ENCODE measurements at regions not wholly inside any gene's neighbourhood (a gene's known extent, or its start where the extent isn't known, plus 50 kb on each side); places are given as distances from the start of the nearest gene placed in this dataset.

DNA sequence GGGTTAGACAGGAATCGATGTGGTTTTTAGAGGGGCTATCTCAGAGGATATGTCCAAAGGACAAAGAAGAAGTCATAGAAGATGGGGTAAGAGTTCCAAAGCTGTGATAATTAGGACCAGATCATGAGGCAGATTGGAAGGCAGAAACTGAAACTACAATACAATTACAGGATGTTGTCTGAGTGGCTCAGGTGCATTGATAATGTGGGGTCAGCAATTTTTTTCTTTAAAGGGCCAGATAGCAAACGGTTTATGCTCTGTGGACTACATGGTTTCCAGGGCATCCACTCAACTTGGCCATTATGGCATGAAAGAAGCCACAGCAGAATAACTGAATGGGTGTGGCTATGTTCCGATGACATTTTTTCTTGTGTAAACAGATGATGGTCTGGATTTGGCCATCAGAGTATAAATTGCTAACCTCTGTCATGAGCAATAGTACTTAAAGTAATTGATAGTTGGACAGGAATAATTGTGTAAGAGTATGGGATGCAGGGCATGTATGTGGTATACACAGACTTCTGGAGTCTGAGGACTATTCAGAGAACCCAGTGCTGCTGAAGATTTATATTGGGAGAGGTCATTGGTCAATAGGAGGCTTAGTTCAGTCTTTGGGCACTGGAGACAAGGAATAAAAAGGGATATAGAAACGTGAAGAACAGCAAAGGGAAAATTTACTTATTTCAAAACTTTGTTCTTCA, 198.4 kb upstream of the ADGRL4 start:
- no peak overlapping the region for H3K27ac ChIP-seq (ENCODE audit: low read depth in 2 of 2, low read length in 2 of 2)
- H3K4me3 ChIP-seq (ENCODE audit: low read length in 2 of 2), result no peak overlapping the region
- H3K36me3 ChIP-seq (ENCODE audit: control insufficient read depth in 2 of 2, insufficient read depth in 2 of 2, low read length in 2 of 2), result no peaks in the 10 kb centered on the region
- H3K27me3 ChIP-seq (ENCODE audit: control insufficient read depth in 2 of 2, insufficient read depth in 2 of 2, low read length in 2 of 2), result no peaks in the 10 kb centered on the region
- no peak overlapping the region for H3K9ac ChIP-seq (ENCODE audit: low read depth in 1 of 2, low read length in 2 of 2)
- no peaks in the 10 kb centered on the region for H3K4me1 ChIP-seq (ENCODE audit: control insufficient read depth in 2 of 2, insufficient read depth in 2 of 2, low read length in 2 of 2)
- no peaks in the 10 kb centered on the region for H3K9me3 ChIP-seq (ENCODE audit: control insufficient read depth in 2 of 2, low read length in 2 of 2)

DNA sequence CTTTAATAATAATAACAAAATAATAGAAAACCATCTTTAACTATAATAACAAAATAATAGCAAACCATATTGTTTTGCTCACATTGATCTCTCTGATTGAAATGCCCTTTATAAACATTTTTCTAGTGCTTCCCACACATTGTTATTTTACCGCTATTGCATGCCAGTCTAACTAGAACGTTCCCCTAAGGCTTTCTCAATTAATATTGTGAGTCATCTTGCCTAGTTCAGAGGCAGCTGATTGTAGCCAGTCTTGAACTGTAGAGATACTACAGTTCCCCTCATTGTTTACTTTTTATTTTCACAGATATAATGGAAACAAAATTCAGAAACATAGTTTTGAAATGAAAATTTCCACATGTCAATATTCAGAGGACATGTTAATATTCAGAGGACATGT, 192.3 kb upstream of the ADGRL4 start:
- H3K9me3 ChIP-seq (ENCODE audit: control insufficient read depth in 2 of 2, low read length in 2 of 2), result no peaks in the 10 kb centered on the region
- H3K9ac ChIP-seq (ENCODE audit: low read depth in 1 of 2, low read length in 2 of 2), result no peak overlapping the region
- no peak overlapping the region for H3K27ac ChIP-seq (ENCODE audit: low read depth in 2 of 2, low read length in 2 of 2)
- H3K36me3 ChIP-seq (ENCODE audit: control insufficient read depth in 2 of 2, insufficient read depth in 2 of 2, low read length in 2 of 2), result no peaks in the 10 kb centered on the region
- H3K27me3 ChIP-seq (ENCODE audit: control insufficient read depth in 2 of 2, insufficient read depth in 2 of 2, low read length in 2 of 2), result no peaks in the 10 kb centered on the region
- no peak overlapping the region for H3K4me3 ChIP-seq (ENCODE audit: low read length in 2 of 2)
- H3K4me1 ChIP-seq (ENCODE audit: control insufficient read depth in 2 of 2, insufficient read depth in 2 of 2, low read length in 2 of 2), result no peaks in the 10 kb centered on the region

DNA sequence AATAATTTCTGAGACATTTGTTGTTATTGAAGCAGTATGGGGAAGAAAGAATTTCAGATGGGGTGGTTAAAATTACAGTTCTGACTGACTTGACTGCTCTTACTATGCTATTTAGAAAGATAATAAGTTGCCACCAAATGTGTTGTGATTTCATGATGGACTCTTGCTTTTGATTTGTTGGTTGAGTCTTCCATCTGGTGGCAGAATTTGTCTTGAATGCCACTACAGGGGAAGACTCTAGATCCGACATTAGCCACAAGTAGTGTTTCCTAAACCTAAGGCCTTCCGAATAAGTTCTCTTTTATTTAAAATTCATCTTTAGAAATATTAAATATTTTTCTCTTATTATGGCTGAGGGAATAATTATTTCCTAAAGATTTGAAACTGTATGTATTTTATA, 190.9 kb upstream of the ADGRL4 start:
- no peaks in the 10 kb centered on the region for H3K27me3 ChIP-seq (ENCODE audit: control insufficient read depth in 2 of 2, insufficient read depth in 2 of 2, low read length in 2 of 2)
- no peak overlapping the region for H3K9ac ChIP-seq (ENCODE audit: low read depth in 1 of 2, low read length in 2 of 2)
- H3K4me1 ChIP-seq (ENCODE audit: control insufficient read depth in 2 of 2, insufficient read depth in 2 of 2, low read length in 2 of 2), result no peaks in the 10 kb centered on the region
- no peaks in the 10 kb centered on the region for H3K36me3 ChIP-seq (ENCODE audit: control insufficient read depth in 2 of 2, insufficient read depth in 2 of 2, low read length in 2 of 2)
- no peak overlapping the region for H3K27ac ChIP-seq (ENCODE audit: low read depth in 2 of 2, low read length in 2 of 2)
- H3K4me3 ChIP-seq (ENCODE audit: low read length in 2 of 2), result no peak overlapping the region
- H3K9me3 ChIP-seq (ENCODE audit: control insufficient read depth in 2 of 2, low read length in 2 of 2), result no peaks in the 10 kb centered on the region

DNA sequence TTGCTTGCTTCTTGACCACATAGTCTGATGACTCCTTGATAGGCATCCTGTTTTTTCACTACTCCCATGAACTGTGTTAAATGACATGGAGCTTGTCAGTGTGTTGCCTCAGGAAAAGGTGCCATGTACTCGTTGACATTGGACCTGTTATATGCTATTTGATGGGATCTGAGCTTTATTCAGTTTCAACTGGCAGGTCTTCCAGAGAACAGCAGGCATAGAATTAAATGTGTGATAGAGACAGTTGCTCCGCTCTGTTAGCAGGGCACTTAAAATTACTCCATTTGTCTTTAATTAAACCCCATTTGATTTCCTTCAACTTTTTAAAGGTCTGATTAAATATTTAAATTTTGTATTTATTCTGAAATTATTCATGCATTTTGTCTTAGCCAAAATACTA, 189.7 kb upstream of the ADGRL4 start:
- no peak overlapping the region for H3K9ac ChIP-seq (ENCODE audit: low read depth in 1 of 2, low read length in 2 of 2)
- H3K4me1 ChIP-seq (ENCODE audit: control insufficient read depth in 2 of 2, insufficient read depth in 2 of 2, low read length in 2 of 2), result no peaks in the 10 kb centered on the region
- no peaks in the 10 kb centered on the region for H3K36me3 ChIP-seq (ENCODE audit: control insufficient read depth in 2 of 2, insufficient read depth in 2 of 2, low read length in 2 of 2)
- no peaks in the 10 kb centered on the region for H3K9me3 ChIP-seq (ENCODE audit: control insufficient read depth in 2 of 2, low read length in 2 of 2)
- H3K27me3 ChIP-seq (ENCODE audit: control insufficient read depth in 2 of 2, insufficient read depth in 2 of 2, low read length in 2 of 2), result no peaks in the 10 kb centered on the region
- no peak overlapping the region for H3K27ac ChIP-seq (ENCODE audit: low read depth in 2 of 2, low read length in 2 of 2)
- H3K4me3 ChIP-seq (ENCODE audit: low read length in 2 of 2), result no peak overlapping the region

DNA sequence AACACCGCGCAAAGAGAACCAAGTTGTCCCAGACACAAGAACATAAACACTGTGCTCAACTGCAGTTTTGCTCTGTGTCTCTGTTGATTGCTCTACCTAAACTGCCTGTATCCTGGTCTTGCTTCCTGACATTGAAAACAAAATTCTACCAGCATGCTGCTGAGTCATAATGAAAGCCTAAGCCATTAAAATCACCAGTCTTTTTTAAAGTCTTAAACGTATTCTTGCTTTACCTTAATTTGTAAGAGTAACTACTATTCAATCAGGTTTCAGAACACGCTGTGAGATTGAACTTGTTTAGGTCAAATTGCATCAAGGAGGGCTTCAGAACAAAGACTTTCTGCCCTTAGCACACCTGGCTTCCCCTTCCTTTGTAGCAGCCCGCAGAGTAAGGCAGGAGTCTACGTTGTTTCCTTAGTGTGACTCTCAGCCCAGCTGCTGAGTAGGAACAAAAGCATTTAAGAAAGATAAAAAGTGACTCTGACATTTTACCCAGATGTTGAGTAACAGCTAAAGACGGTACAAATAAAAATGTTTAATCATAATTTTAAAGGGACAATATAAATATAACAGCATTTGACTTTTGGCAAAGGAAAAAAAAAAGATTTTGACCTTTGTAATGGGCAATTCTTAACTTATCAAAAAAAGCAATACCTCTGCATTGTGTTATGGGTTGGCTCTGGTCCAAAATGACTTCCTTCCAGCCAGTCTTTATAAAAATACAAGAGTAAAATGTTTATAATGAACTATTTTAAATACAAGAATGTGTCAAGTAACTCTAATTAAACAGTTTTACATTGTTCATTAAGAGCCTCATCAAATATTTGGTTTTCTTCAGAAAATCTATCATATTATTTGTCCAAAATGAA, 186.9 kb upstream of the ADGRL4 start:
- Histone ChIP-seq H3K27ac (ENCODE audit: low read depth in 2 of 2, low read length in 2 of 2) (no peak overlapping the region), H3K4me1 (ENCODE audit: control insufficient read depth in 2 of 2, insufficient read depth in 2 of 2, low read length in 2 of 2) (no peaks in the 10 kb centered on the region)

DNA sequence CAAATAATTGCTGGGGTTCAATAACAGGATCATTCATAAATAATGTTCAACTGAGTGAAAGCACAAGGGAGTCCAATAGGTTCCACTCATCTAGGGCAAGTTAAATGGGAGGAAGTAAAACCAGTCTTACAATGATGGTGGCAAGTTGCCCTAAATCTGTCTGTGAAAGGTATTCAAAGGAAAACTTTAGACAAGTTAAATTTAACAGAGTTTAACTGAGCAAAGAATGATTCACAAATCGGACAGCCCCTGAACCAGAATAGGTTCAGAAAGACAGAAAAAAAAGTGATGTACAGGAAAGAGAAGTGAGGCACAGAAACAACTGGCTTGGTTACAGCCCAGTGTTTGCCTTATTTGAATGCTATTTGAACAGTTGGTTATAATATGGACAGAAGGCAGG, 183.5 kb upstream of the ADGRL4 start:
- no peaks in the 10 kb centered on the region for H3K9me3 ChIP-seq (ENCODE audit: control insufficient read depth in 2 of 2, low read length in 2 of 2)
- H3K4me3 ChIP-seq (ENCODE audit: low read length in 2 of 2), result no peak overlapping the region
- H3K4me1 ChIP-seq (ENCODE audit: control insufficient read depth in 2 of 2, insufficient read depth in 2 of 2, low read length in 2 of 2), result no peaks in the 10 kb centered on the region
- H3K27ac ChIP-seq (ENCODE audit: low read depth in 2 of 2, low read length in 2 of 2), result no peak overlapping the region
- no peaks in the 10 kb centered on the region for H3K27me3 ChIP-seq (ENCODE audit: control insufficient read depth in 2 of 2, insufficient read depth in 2 of 2, low read length in 2 of 2)
- H3K36me3 ChIP-seq (ENCODE audit: control insufficient read depth in 2 of 2, insufficient read depth in 2 of 2, low read length in 2 of 2), result no peaks in the 10 kb centered on the region
- H3K9ac ChIP-seq (ENCODE audit: low read depth in 1 of 2, low read length in 2 of 2), result no peak overlapping the region

More for the DNA sequence above, 186.9 kb upstream of the ADGRL4 start:
- Histone ChIP-seq H3K9ac (ENCODE audit: low read depth in 1 of 2, low read length in 2 of 2) (no peak overlapping the region), H3K27me3 (ENCODE audit: control insufficient read depth in 2 of 2, insufficient read depth in 2 of 2, low read length in 2 of 2) (no peaks in the 10 kb centered on the region), H3K9me3 (ENCODE audit: control insufficient read depth in 2 of 2, low read length in 2 of 2) (no peaks in the 10 kb centered on the region), H3K36me3 (ENCODE audit: control insufficient read depth in 2 of 2, insufficient read depth in 2 of 2, low read length in 2 of 2) (no peaks in the 10 kb centered on the region), H3K4me3 (ENCODE audit: low read length in 2 of 2) (no peak overlapping the region)

DNA sequence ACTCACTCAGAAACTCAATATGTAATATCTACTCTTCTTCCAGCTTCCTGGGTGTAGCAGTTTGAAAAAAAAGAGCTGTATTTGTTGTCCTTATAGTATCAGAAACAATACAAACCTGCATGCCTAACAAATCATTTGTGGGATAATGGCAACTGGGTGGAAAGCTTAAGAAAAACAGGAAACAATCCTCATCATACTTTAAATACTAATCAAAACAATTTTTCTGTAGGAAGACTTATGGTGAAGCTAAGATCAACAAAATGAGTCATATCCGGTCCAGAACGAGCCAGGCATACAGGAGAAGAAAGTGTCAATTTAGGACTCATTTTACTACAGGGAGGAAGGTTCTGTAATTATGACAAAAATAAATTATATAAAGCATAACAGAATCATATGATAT, 181.8 kb upstream of the ADGRL4 start:
- Histone ChIP-seq H3K9me3 (ENCODE audit: control insufficient read depth in 2 of 2, low read length in 2 of 2) (no peaks in the 10 kb centered on the region), H3K4me3 (ENCODE audit: low read length in 2 of 2) (no peak overlapping the region), H3K4me1 (ENCODE audit: control insufficient read depth in 2 of 2, insufficient read depth in 2 of 2, low read length in 2 of 2) (no peaks in the 10 kb centered on the region), H3K27me3 (ENCODE audit: control insufficient read depth in 2 of 2, insufficient read depth in 2 of 2, low read length in 2 of 2) (no peaks in the 10 kb centered on the region), H3K27ac (ENCODE audit: low read depth in 2 of 2, low read length in 2 of 2) (no peak overlapping the region), H3K9ac (ENCODE audit: low read depth in 1 of 2, low read length in 2 of 2) (no peak overlapping the region), H3K36me3 (ENCODE audit: control insufficient read depth in 2 of 2, insufficient read depth in 2 of 2, low read length in 2 of 2) (no peaks in the 10 kb centered on the region)

DNA sequence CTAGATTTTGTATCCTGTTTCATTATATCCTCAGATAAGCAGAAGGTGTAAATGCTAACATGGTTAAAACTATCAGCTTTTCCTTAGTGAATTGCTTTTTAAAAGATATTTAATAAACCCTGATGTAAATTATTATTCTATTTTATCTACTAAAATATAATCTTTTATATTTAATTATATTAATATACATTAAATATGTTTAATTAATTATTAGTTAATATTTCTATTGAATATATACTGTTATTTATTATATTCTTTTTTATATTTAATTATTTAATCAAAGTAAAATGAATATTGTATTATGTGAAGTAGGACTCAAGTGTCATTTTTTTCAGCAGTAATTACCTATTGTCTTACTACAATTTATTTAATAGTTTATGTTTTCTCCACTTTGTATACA, 179.7 kb upstream of the ADGRL4 start:
- peaks cover 0 to 1% of the 10 kb centered on the region in 2 donors for H3K9me3 ChIP-seq (ENCODE audit: control insufficient read depth in 2 of 2, low read length in 2 of 2)
- no peak overlapping the region for H3K9ac ChIP-seq (ENCODE audit: low read depth in 1 of 2, low read length in 2 of 2)
- no peak overlapping the region for H3K4me3 ChIP-seq (ENCODE audit: low read length in 2 of 2)
- no peaks in the 10 kb centered on the region for H3K36me3 ChIP-seq (ENCODE audit: control insufficient read depth in 2 of 2, insufficient read depth in 2 of 2, low read length in 2 of 2)
- H3K4me1 ChIP-seq (ENCODE audit: control insufficient read depth in 2 of 2, insufficient read depth in 2 of 2, low read length in 2 of 2), result no peaks in the 10 kb centered on the region
- H3K27ac ChIP-seq (ENCODE audit: low read depth in 2 of 2, low read length in 2 of 2), result no peak overlapping the region
- no peaks in the 10 kb centered on the region for H3K27me3 ChIP-seq (ENCODE audit: control insufficient read depth in 2 of 2, insufficient read depth in 2 of 2, low read length in 2 of 2)

DNA sequence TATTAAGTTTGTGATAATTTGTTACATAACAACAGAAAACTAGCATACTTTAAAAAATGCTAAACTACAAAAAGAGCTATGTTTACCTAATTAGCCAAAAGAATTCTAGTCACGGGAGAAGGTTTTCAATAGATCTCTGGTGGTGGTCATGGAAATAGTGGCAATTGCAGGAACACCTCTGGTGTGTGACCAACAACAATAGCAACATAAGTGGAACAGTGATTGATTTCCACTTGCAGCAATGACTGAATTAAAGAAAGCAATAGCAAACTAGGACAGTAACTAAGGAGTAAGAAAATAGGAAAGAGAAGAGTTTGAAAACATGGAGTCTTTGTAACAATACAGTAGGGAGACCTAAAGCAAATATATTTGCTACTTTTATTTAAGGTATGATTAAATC, 171.3 kb upstream of the ADGRL4 start:
- no peak overlapping the region for H3K9ac ChIP-seq (ENCODE audit: low read depth in 1 of 2, low read length in 2 of 2)
- no peaks in the 10 kb centered on the region for H3K27me3 ChIP-seq (ENCODE audit: control insufficient read depth in 2 of 2, insufficient read depth in 2 of 2, low read length in 2 of 2)
- no peaks in the 10 kb centered on the region for H3K4me1 ChIP-seq (ENCODE audit: control insufficient read depth in 2 of 2, insufficient read depth in 2 of 2, low read length in 2 of 2)
- H3K4me3 ChIP-seq (ENCODE audit: low read length in 2 of 2), result no peak overlapping the region
- peaks cover 0 to 3% of the 10 kb centered on the region in 2 donors for H3K9me3 ChIP-seq (ENCODE audit: control insufficient read depth in 2 of 2, low read length in 2 of 2)
- H3K36me3 ChIP-seq (ENCODE audit: control insufficient read depth in 2 of 2, insufficient read depth in 2 of 2, low read length in 2 of 2), result no peaks in the 10 kb centered on the region
- H3K27ac ChIP-seq (ENCODE audit: low read depth in 2 of 2, low read length in 2 of 2), result no peak overlapping the region

DNA sequence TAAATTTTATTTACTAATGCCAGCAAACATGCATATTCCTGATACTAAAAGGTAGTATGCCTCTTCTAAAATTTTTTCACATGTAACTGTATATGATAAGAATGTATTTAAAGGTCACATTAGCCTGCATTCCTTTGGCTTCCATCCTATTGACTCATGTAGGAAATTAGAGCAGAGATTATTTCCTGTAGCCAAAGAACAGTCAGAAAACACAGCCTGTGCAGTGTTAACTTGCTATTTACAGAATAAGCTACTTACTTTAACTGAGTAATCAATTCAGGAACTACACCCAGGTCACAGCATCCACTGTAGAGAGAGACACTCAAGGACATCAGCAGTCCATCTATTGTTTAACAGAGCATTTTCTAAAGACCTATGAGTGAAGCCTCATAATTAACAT, 154.5 kb upstream of the ADGRL4 start:
- no peaks in the 10 kb centered on the region for H3K27me3 ChIP-seq (ENCODE audit: control insufficient read depth in 2 of 2, insufficient read depth in 2 of 2, low read length in 2 of 2)
- no peak overlapping the region for H3K27ac ChIP-seq (ENCODE audit: low read depth in 2 of 2, low read length in 2 of 2)
- H3K9me3 ChIP-seq (ENCODE audit: control insufficient read depth in 2 of 2, low read length in 2 of 2), result no peaks in the 10 kb centered on the region
- H3K9ac ChIP-seq (ENCODE audit: low read depth in 1 of 2, low read length in 2 of 2), result no peak overlapping the region
- no peaks in the 10 kb centered on the region for H3K4me1 ChIP-seq (ENCODE audit: control insufficient read depth in 2 of 2, insufficient read depth in 2 of 2, low read length in 2 of 2)
- H3K4me3 ChIP-seq (ENCODE audit: low read length in 2 of 2), result no peak overlapping the region
- no peaks in the 10 kb centered on the region for H3K36me3 ChIP-seq (ENCODE audit: control insufficient read depth in 2 of 2, insufficient read depth in 2 of 2, low read length in 2 of 2)
